ENCODE measurements at regions not wholly inside any gene's neighbourhood (a gene's known extent, or its start where the extent isn't known, plus 50 kb on each side); places are given as distances from the start of the nearest gene placed in this dataset.

DNA sequence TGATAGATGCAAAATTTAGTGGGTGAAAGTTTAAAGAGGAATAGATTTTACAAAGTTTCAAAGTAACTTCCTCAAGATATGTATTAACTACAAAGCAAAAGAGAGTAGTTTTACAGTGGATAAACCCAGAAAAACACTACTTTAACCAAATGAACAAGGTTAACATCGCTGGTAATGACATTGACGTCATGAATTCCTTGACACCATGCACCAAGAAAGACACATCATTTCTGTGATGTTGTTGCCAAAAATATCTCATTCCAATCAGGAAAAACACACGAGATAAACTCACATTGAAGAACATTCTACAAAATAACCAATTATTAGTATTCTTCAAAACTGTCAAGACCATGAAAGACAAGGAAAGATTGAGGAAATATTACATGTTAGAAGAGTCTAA is 605.6 kb upstream of the SETBP1 start:
- H3K4me3 ChIP-seq (ENCODE audit: low read depth, low read length), result no peak overlapping the region
- H3K36me3 ChIP-seq (ENCODE audit: control insufficient read depth, insufficient read depth, low read length), result no peaks in the 10 kb centered on the region
- H2AFZ ChIP-seq, result no peak overlapping the region
- H3K27me3 ChIP-seq (ENCODE audit: control insufficient read depth, insufficient read depth, low read length), result no peaks in the 10 kb centered on the region
- no peak for TF ChIP-seq CTCF (IDR thresholded peaks at IDR 0.05)
- H3K9me3 ChIP-seq (ENCODE audit: control insufficient read depth, low read length), result no peaks in the 10 kb centered on the region
- H3K9ac ChIP-seq, result no peak overlapping the region
- no peak overlapping the region for H3K4me2 ChIP-seq (ENCODE audit: low read length)
- no peaks in the 10 kb centered on the region for H3K79me2 ChIP-seq
- H3K4me1 ChIP-seq, result no peaks in the 10 kb centered on the region
- no peak overlapping the region for H3K27ac ChIP-seq

DNA sequence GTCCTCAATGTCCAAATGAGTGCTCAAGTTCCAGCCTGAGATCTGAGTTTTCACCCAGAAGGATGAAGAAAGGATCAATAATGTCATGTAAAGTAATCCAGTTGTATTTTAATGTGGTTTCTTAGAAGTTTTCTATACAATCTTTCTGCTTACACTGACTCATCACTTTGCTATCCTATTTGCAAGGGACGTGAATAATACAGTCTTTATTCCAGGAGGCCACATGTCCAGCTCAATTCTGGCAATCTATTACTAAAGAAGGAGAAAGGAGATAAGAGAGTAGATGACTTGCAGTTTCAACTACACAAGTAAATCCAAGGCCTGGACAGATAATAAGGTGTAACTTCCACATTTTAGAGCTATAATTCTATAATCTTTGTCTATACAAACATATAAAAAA is 601.1 kb upstream of the SETBP1 start:
- no peaks in the 10 kb centered on the region for H3K4me1 ChIP-seq
- no peaks in the 10 kb centered on the region for H3K79me2 ChIP-seq
- H2AFZ ChIP-seq, result no peak overlapping the region
- H3K27ac ChIP-seq, result no peak overlapping the region
- no peak overlapping the region for H3K4me2 ChIP-seq (ENCODE audit: low read length)
- H3K9me3 ChIP-seq (ENCODE audit: control insufficient read depth, low read length), result no peaks in the 10 kb centered on the region
- no peak overlapping the region for H3K9ac ChIP-seq
- H3K27me3 ChIP-seq (ENCODE audit: control insufficient read depth, insufficient read depth, low read length), result no peaks in the 10 kb centered on the region
- no peak for TF ChIP-seq CTCF (IDR thresholded peaks at IDR 0.05)
- no peak overlapping the region for H3K4me3 ChIP-seq (ENCODE audit: low read depth, low read length)
- H3K36me3 ChIP-seq (ENCODE audit: control insufficient read depth, insufficient read depth, low read length), result no peaks in the 10 kb centered on the region

GRCh38 chr18:44080054-44080453 is 600.6 kb upstream of the SETBP1 start:
- no peak overlapping the region for H3K27ac ChIP-seq
- TF ChIP-seq CTCF (IDR thresholded peaks at IDR 0.05), result no peak
- no peaks in the 10 kb centered on the region for H3K9me3 ChIP-seq (ENCODE audit: control insufficient read depth, low read length)
- H2AFZ ChIP-seq, result no peak overlapping the region
- no peaks in the 10 kb centered on the region for H3K4me1 ChIP-seq
- no peaks in the 10 kb centered on the region for H3K36me3 ChIP-seq (ENCODE audit: control insufficient read depth, insufficient read depth, low read length)
- H3K4me2 ChIP-seq (ENCODE audit: low read length), result no peak overlapping the region
- no peak overlapping the region for H3K4me3 ChIP-seq (ENCODE audit: low read depth, low read length)
- no peaks in the 10 kb centered on the region for H3K27me3 ChIP-seq (ENCODE audit: control insufficient read depth, insufficient read depth, low read length)
- no peak overlapping the region for H3K9ac ChIP-seq
- no peaks in the 10 kb centered on the region for H3K79me2 ChIP-seq

GRCh38 chr18:44089732-44090131 is 591.0 kb upstream of the SETBP1 start:
- H3K79me2 ChIP-seq, result no peaks in the 10 kb centered on the region
- no peak overlapping the region for H3K4me2 ChIP-seq (ENCODE audit: low read length)
- no peak overlapping the region for H3K9ac ChIP-seq
- no peak overlapping the region for H3K4me3 ChIP-seq (ENCODE audit: low read depth, low read length)
- no peaks in the 10 kb centered on the region for H3K9me3 ChIP-seq (ENCODE audit: control insufficient read depth, low read length)
- no peak overlapping the region for H3K27ac ChIP-seq
- H2AFZ ChIP-seq, result no peak overlapping the region
- no peaks in the 10 kb centered on the region for H3K27me3 ChIP-seq (ENCODE audit: control insufficient read depth, insufficient read depth, low read length)
- no peaks in the 10 kb centered on the region for H3K36me3 ChIP-seq (ENCODE audit: control insufficient read depth, insufficient read depth, low read length)
- no peak for TF ChIP-seq CTCF (IDR thresholded peaks at IDR 0.05)
- H3K4me1 ChIP-seq, result no peaks in the 10 kb centered on the region

GRCh38 chr18:44090453-44090852 is 590.2 kb upstream of the SETBP1 start:
- H3K36me3 ChIP-seq (ENCODE audit: control insufficient read depth, insufficient read depth, low read length), result no peaks in the 10 kb centered on the region
- no peaks in the 10 kb centered on the region for H3K79me2 ChIP-seq
- no peak overlapping the region for H3K4me3 ChIP-seq (ENCODE audit: low read depth, low read length)
- no peaks in the 10 kb centered on the region for H3K4me1 ChIP-seq
- H3K27ac ChIP-seq, result no peak overlapping the region
- no peak overlapping the region for H3K9ac ChIP-seq
- H3K4me2 ChIP-seq (ENCODE audit: low read length), result no peak overlapping the region
- no peaks in the 10 kb centered on the region for H3K9me3 ChIP-seq (ENCODE audit: control insufficient read depth, low read length)
- no peaks in the 10 kb centered on the region for H3K27me3 ChIP-seq (ENCODE audit: control insufficient read depth, insufficient read depth, low read length)
- no peak overlapping the region for H2AFZ ChIP-seq
- no peak for TF ChIP-seq CTCF (IDR thresholded peaks at IDR 0.05)
